IPS-18a (cell line): ENCODE measurements at regions not wholly inside any gene's neighbourhood (a gene's known extent, or its start where the extent isn't known, plus 50 kb on each side); places are given as distances from the start of the nearest gene placed in this dataset.
"Not testable (repeated sequence)": the region's sequence is repeated elsewhere in the genome, so short reads cannot be mapped to it uniquely, and the experiment has no call there.

Experiments used
- H3K27ac ChIP-seq: one replicate; pipeline ENCODE4 v1.5.1; 2013; ENCODE audit warnings: low read length
- H3K27me3 ChIP-seq: one replicate; pipeline ENCODE4 v1.6.1; 2013; ENCODE audit warnings: mild to moderate bottlenecking, low read length; ENCODE audit not compliant: control insufficient read depth, insufficient read depth
- H3K36me3 ChIP-seq: one replicate; pipeline ENCODE4 v1.6.1; 2013; ENCODE audit warnings: low read depth, low read length; ENCODE audit not compliant: control insufficient read depth
- H3K4me1 ChIP-seq: one replicate; pipeline ENCODE4 v1.6.1; 2013; ENCODE audit warnings: low read depth, low read length; ENCODE audit not compliant: control insufficient read depth
- H3K4me3 ChIP-seq: one replicate; pipeline ENCODE4 v1.5.1; 2013; ENCODE audit warnings: low read length
- H3K9ac ChIP-seq: one replicate; pipeline ENCODE4 v1.6.1; 2013; ENCODE audit warnings: mild to moderate bottlenecking, low read length, moderate library complexity
- H3K9me3 ChIP-seq: one replicate; pipeline ENCODE4 v1.6.1; 2013; ENCODE audit warnings: low read depth, low read length; ENCODE audit not compliant: control insufficient read depth

GRCh38 chr12:125351788-125352187, 286.6 kb downstream of the AACS start:
- peaks cover 9% of the 10 kb centered on the region for H3K4me1 ChIP-seq
- no peaks in the 10 kb centered on the region for H3K9me3 ChIP-seq
- H3K4me3 ChIP-seq = no peak overlapping the region
- H3K9ac ChIP-seq = no peak overlapping the region
- no peaks in the 10 kb centered on the region for H3K27me3 ChIP-seq
- H3K27ac ChIP-seq = no peak overlapping the region
- no peaks in the 10 kb centered on the region for H3K36me3 ChIP-seq

GRCh38 chr12:125353002-125353401, 287.8 kb downstream of the AACS start:
- H3K9ac ChIP-seq = not testable (repeated sequence)

GRCh38 chr12:125353871-125354270, 288.6 kb downstream of the AACS start:
- Histone ChIP-seq H3K9me3 (no peaks in the 10 kb centered on the region), H3K4me3 (no peak overlapping the region), H3K9ac (no peak overlapping the region), H3K27ac (no peak overlapping the region), H3K27me3 (no peaks in the 10 kb centered on the region), H3K36me3 (no peaks in the 10 kb centered on the region), H3K4me1 (no peaks in the 10 kb centered on the region)

More at GRCh38 chr12:125353002-125353401, 287.8 kb downstream of the AACS start:
- not testable (repeated sequence) for H3K27me3 ChIP-seq, H3K9me3 ChIP-seq, H3K27ac ChIP-seq, H3K4me1 ChIP-seq, H3K36me3 ChIP-seq, H3K4me3 ChIP-seq

- no peak overlapping the region for H3K4me3 ChIP-seq
- H3K9me3 ChIP-seq = no peaks in the 10 kb centered on the region
- H3K4me1 ChIP-seq = no peaks in the 10 kb centered on the region
- no peak overlapping the region for H3K27ac ChIP-seq
- H3K27me3 ChIP-seq = no peaks in the 10 kb centered on the region
- no peaks in the 10 kb centered on the region for H3K36me3 ChIP-seq
- H3K9ac ChIP-seq = no peak overlapping the region
Measured at GRCh38 chr12:125355614-125356013, 290.4 kb downstream of the AACS start.

GRCh38 chr12:125356111-125356510, 290.9 kb downstream of the AACS start:
- Histone ChIP-seq H3K36me3 (no peaks in the 10 kb centered on the region), H3K4me3 (no peak overlapping the region), H3K9me3 (no peaks in the 10 kb centered on the region), H3K4me1 (no peaks in the 10 kb centered on the region), H3K9ac (no peak overlapping the region), H3K27ac (no peak overlapping the region), H3K27me3 (no peaks in the 10 kb centered on the region)

GRCh38 chr12:125357561-125357960, 292.3 kb downstream of the AACS start:
- Histone ChIP-seq H3K27me3 (no peaks in the 10 kb centered on the region), H3K27ac (no peak overlapping the region), H3K36me3 (no peaks in the 10 kb centered on the region), H3K4me1 (no peaks in the 10 kb centered on the region), H3K9ac (no peak overlapping the region), H3K4me3 (no peak overlapping the region), H3K9me3 (no peaks in the 10 kb centered on the region)

- Histone ChIP-seq H3K9me3 (no peaks in the 10 kb centered on the region), H3K36me3 (no peaks in the 10 kb centered on the region), H3K4me1 (no peaks in the 10 kb centered on the region), H3K27me3 (no peaks in the 10 kb centered on the region), H3K4me3 (no peak overlapping the region), H3K9ac (no peak overlapping the region), H3K27ac (no peak overlapping the region)
Measured at GRCh38 chr12:125360540-125360939, 295.3 kb downstream of the AACS start.

GRCh38 chr12:125371033-125371432, 305.8 kb downstream of the AACS start:
- Histone ChIP-seq H3K4me1 (no peaks in the 10 kb centered on the region), H3K27ac (no peak overlapping the region), H3K9me3 (no peaks in the 10 kb centered on the region), H3K4me3 (no peak overlapping the region), H3K36me3 (no peaks in the 10 kb centered on the region), H3K9ac (no peak overlapping the region), H3K27me3 (no peaks in the 10 kb centered on the region)

GRCh38 chr12:125372085-125372484, 306.9 kb downstream of the AACS start:
- Histone ChIP-seq H3K36me3 (no peaks in the 10 kb centered on the region), H3K9ac (no peak overlapping the region), H3K9me3 (no peaks in the 10 kb centered on the region), H3K27me3 (no peaks in the 10 kb centered on the region), H3K27ac (no peak overlapping the region), H3K4me1 (no peaks in the 10 kb centered on the region), H3K4me3 (no peak overlapping the region)

GRCh38 chr12:125373375-125373774, 308.1 kb downstream of the AACS start:
- Histone ChIP-seq H3K4me3 (no peak overlapping the region), H3K9ac (no peak overlapping the region), H3K27ac (no peak overlapping the region), H3K4me1 (no peaks in the 10 kb centered on the region), H3K9me3 (no peaks in the 10 kb centered on the region), H3K27me3 (no peaks in the 10 kb centered on the region), H3K36me3 (no peaks in the 10 kb centered on the region)

GRCh38 chr12:125376422-125376821, 311.2 kb downstream of the AACS start:
- Histone ChIP-seq H3K4me1 (no peaks in the 10 kb centered on the region), H3K9me3 (no peaks in the 10 kb centered on the region), H3K27me3 (no peaks in the 10 kb centered on the region)

GRCh38 chr12:125377093-125377492, 311.9 kb downstream of the AACS start:
- no peak overlapping the region for H3K9ac ChIP-seq
- no peak overlapping the region for H3K27ac ChIP-seq
- H3K4me1 ChIP-seq = no peaks in the 10 kb centered on the region
- H3K9me3 ChIP-seq = no peaks in the 10 kb centered on the region
- H3K36me3 ChIP-seq = no peaks in the 10 kb centered on the region
- no peaks in the 10 kb centered on the region for H3K27me3 ChIP-seq
- no peak overlapping the region for H3K4me3 ChIP-seq

More at GRCh38 chr12:125376422-125376821, 311.2 kb downstream of the AACS start:
- Histone ChIP-seq H3K36me3 (no peaks in the 10 kb centered on the region), H3K27ac (no peak overlapping the region), H3K9ac (no peak overlapping the region), H3K4me3 (no peak overlapping the region)
